ENCODE measurements at regions not wholly inside any gene's neighbourhood (a gene's known extent, or its start where the extent isn't known, plus 50 kb on each side); places are given as distances from the start of the nearest gene placed in this dataset.

DNA sequence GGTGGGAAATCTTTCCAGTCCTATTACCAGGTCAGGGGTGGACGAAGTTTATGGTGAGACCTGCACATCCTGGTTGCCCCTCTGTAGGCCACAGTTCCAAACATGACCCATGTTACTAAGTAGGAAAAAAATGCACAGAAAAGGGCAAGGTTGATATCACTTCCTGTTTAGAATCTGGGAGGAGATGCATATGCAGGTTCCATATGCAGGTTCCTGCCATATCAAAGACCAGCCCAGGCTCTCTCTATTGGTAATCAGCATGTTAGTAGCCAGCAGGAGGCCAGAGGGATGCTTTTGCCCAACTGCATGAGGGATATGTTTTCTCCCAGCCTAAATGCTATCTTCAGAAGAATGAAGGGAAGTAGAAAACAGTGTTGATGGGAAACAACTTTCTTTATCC lies 657.2 kb downstream of the ANKRD50 start (continued):
- TF ChIP-seq, protein P1, sequence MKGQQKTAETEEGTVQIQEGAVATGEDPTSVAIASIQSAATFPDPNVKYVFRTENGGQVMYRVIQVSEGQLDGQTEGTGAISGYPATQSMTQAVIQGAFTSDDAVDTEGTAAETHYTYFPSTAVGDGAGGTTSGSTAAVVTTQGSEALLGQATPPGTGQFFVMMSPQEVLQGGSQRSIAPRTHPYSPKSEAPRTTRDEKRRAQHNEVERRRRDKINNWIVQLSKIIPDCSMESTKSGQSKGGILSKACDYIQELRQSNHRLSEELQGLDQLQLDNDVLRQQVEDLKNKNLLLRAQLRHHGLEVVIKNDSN (CRISPR knock-in tag; IDR thresholded peaks at IDR 0.05) = no peak

DNA sequence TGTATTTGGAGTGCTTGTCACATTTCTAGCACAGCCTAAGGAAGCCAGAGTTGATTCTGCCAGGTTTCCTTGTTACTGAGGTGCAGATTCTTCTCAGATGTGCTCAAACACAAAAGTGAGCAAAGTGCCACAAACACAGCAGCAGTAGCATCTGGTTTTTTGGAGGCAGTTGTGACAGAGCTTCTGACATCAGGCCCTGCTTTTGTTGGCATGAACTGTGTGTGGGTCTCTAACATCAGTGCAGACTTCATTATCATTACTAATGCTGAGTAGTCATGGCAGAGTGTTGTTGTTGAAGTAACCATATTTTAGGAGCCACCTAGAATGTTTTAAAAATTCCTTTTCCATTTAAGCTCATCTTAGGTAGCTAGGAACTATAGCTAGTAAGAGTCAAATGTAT lies 656.6 kb downstream of the ANKRD50 start:
- Mint-ChIP-seq H3K36me3 (no peaks in the 10 kb centered on the region), H3K4me1 (peaks cover 18% of the 10 kb centered on the region), H3K9me3 (peaks cover 9% of the 10 kb centered on the region), H3K27ac (no peak overlapping the region), H3K27me3 (ENCODE audit: low read depth) (no peaks in the 10 kb centered on the region), H3K4me3 (no peak overlapping the region)
- DNase-seq (ENCODE audit: low spot score) (no peak), ATAC-seq (no peak)
- ChIA-PET CTCF (no interaction called here), POLR2A (interaction anchor here (0.6 kb wide), 1 partner anchor 373 kb away, joined by 3 read pairs; no protein-coding TSS in a partner anchor)
- TF ChIP-seq NFE2L1 (CRISPR knock-in tag; IDR thresholded peaks at IDR 0.05) (no peak), ELF4 (CRISPR knock-in tag; IDR thresholded peaks at IDR 0.05; ENCODE audit: low read depth) (no peak), NR1H2 (CRISPR knock-in tag; IDR thresholded peaks at IDR 0.05) (no peak), ZNF396 (CRISPR knock-in tag; IDR thresholded peaks at IDR 0.05; ENCODE audit: borderline replicate concordance) (no peak)

DNA sequence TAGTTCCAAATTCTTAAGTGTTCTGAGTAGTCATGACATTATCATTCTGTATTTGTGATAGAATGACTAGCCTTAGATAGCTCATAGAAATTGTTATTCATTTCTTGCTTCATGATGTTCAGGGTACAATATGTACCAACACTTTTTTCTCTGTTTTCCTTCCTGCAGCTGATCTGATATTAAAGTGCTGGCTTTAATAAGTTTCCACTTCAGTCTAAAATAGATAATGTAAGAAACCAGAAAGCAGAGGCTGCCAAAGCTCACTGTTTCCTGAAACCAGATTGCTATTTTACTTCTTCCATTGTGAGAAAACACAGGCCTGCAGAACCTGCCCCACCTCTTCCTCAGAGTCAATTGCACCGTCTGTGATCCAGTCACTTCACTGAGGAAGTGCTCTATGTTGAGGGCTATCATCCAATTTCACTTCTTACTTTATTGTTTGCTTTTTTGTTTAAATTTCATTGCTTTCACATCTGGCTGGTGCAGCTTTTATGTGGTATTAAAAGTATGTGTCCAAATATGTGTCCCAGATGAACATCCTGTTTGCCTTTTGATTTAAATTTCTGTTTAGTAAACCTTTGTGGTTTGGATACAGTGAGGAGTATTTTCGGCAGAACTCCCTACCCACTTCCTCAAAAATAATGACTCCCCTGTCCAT lies 652.1 kb downstream of the ANKRD50 start:
- DNase-seq (ENCODE audit: low spot score) = no peak
- Mint-ChIP-seq H3K36me3 (no peaks in the 10 kb centered on the region), H3K27ac (no peak overlapping the region), H3K9me3 (peaks cover 8% of the 10 kb centered on the region), H3K4me1 (peaks cover 22% of the 10 kb centered on the region), H3K27me3 (ENCODE audit: low read depth) (no peaks in the 10 kb centered on the region), H3K4me3 (no peak overlapping the region)
- ATAC-seq = no peak; the same call in 1 of the 2 replicates
- ChIA-PET CTCF (no interaction called here), POLR2A (no interaction called here)
- TF ChIP-seq, protein P2, sequence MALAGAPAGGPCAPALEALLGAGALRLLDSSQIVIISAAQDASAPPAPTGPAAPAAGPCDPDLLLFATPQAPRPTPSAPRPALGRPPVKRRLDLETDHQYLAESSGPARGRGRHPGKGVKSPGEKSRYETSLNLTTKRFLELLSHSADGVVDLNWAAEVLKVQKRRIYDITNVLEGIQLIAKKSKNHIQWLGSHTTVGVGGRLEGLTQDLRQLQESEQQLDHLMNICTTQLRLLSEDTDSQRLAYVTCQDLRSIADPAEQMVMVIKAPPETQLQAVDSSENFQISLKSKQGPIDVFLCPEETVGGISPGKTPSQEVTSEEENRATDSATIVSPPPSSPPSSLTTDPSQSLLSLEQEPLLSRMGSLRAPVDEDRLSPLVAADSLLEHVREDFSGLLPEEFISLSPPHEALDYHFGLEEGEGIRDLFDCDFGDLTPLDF (CRISPR knock-in tag; IDR thresholded peaks at IDR 0.05) = no peak
- TF ChIP-seq KAT7 (CRISPR knock-in tag; IDR thresholded peaks at IDR 0.05; ENCODE audit: borderline replicate concordance) (no peak), ZNF219 (CRISPR knock-in tag; IDR thresholded peaks at IDR 0.05; ENCODE audit: borderline replicate concordance) (no peak), ZNF416 (CRISPR knock-in tag; IDR thresholded peaks at IDR 0.05) (no peak), NR2C2 (CRISPR knock-in tag; IDR thresholded peaks at IDR 0.05) (no peak), ZNF317 (CRISPR knock-in tag; IDR thresholded peaks at IDR 0.05; ENCODE audit: borderline replicate concordance, low read depth) (no peak), EMX1 (CRISPR knock-in tag; IDR thresholded peaks at IDR 0.05) (no peak), ZNF671 (CRISPR knock-in tag; IDR thresholded peaks at IDR 0.05) (no peak), NR3C1 (CRISPR knock-in tag; conservative IDR thresholded peaks at IDR 0.05; ENCODE audit: low read depth) (no peak), JUN (CRISPR knock-in tag; IDR thresholded peaks at IDR 0.05) (no peak)
- TF ChIP-seq, protein P3, sequence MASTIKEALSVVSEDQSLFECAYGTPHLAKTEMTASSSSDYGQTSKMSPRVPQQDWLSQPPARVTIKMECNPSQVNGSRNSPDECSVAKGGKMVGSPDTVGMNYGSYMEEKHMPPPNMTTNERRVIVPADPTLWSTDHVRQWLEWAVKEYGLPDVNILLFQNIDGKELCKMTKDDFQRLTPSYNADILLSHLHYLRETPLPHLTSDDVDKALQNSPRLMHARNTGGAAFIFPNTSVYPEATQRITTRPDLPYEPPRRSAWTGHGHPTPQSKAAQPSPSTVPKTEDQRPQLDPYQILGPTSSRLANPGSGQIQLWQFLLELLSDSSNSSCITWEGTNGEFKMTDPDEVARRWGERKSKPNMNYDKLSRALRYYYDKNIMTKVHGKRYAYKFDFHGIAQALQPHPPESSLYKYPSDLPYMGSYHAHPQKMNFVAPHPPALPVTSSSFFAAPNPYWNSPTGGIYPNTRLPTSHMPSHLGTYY (CRISPR knock-in tag; IDR thresholded peaks at IDR 0.05) = no peak
- TF ChIP-seq, protein P4, sequence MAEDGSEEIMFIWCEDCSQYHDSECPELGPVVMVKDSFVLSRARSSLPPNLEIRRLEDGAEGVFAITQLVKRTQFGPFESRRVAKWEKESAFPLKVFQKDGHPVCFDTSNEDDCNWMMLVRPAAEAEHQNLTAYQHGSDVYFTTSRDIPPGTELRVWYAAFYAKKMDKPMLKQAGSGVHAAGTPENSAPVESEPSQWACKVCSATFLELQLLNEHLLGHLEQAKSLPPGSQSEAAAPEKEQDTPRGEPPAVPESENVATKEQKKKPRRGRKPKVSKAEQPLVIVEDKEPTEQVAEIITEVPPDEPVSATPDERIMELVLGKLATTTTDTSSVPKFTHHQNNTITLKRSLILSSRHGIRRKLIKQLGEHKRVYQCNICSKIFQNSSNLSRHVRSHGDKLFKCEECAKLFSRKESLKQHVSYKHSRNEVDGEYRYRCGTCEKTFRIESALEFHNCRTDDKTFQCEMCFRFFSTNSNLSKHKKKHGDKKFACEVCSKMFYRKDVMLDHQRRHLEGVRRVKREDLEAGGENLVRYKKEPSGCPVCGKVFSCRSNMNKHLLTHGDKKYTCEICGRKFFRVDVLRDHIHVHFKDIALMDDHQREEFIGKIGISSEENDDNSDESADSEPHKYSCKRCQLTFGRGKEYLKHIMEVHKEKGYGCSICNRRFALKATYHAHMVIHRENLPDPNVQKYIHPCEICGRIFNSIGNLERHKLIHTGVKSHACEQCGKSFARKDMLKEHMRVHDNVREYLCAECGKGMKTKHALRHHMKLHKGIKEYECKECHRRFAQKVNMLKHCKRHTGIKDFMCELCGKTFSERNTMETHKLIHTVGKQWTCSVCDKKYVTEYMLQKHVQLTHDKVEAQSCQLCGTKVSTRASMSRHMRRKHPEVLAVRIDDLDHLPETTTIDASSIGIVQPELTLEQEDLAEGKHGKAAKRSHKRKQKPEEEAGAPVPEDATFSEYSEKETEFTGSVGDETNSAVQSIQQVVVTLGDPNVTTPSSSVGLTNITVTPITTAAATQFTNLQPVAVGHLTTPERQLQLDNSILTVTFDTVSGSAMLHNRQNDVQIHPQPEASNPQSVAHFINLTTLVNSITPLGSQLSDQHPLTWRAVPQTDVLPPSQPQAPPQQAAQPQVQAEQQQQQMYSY (CRISPR knock-in tag; IDR thresholded peaks at IDR 0.05) = no peak
- TF ChIP-seq, protein P5, sequence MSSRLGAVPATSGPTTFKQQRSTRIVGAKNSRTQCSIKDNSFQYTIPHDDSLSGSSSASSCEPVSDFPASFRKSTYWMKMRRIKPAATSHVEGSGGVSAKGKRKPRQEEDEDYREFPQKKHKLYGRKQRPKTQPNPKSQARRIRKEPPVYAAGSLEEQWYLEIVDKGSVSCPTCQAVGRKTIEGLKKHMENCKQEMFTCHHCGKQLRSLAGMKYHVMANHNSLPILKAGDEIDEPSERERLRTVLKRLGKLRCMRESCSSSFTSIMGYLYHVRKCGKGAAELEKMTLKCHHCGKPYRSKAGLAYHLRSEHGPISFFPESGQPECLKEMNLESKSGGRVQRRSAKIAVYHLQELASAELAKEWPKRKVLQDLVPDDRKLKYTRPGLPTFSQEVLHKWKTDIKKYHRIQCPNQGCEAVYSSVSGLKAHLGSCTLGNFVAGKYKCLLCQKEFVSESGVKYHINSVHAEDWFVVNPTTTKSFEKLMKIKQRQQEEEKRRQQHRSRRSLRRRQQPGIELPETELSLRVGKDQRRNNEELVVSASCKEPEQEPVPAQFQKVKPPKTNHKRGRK (CRISPR knock-in tag; IDR thresholded peaks at IDR 0.05; ENCODE audit: borderline replicate concordance) = no peak
- TF ChIP-seq, protein P6, sequence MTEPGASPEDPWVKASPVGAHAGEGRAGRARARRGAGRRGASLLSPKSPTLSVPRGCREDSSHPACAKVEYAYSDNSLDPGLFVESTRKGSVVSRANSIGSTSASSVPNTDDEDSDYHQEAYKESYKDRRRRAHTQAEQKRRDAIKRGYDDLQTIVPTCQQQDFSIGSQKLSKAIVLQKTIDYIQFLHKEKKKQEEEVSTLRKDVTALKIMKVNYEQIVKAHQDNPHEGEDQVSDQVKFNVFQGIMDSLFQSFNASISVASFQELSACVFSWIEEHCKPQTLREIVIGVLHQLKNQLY (CRISPR knock-in tag; IDR thresholded peaks at IDR 0.05) = no peak
- TF ChIP-seq, protein P7, sequence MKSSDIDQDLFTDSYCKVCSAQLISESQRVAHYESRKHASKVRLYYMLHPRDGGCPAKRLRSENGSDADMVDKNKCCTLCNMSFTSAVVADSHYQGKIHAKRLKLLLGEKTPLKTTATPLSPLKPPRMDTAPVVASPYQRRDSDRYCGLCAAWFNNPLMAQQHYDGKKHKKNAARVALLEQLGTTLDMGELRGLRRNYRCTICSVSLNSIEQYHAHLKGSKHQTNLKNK (CRISPR knock-in tag; IDR thresholded peaks at IDR 0.05) = no peak
- TF ChIP-seq, protein P8, sequence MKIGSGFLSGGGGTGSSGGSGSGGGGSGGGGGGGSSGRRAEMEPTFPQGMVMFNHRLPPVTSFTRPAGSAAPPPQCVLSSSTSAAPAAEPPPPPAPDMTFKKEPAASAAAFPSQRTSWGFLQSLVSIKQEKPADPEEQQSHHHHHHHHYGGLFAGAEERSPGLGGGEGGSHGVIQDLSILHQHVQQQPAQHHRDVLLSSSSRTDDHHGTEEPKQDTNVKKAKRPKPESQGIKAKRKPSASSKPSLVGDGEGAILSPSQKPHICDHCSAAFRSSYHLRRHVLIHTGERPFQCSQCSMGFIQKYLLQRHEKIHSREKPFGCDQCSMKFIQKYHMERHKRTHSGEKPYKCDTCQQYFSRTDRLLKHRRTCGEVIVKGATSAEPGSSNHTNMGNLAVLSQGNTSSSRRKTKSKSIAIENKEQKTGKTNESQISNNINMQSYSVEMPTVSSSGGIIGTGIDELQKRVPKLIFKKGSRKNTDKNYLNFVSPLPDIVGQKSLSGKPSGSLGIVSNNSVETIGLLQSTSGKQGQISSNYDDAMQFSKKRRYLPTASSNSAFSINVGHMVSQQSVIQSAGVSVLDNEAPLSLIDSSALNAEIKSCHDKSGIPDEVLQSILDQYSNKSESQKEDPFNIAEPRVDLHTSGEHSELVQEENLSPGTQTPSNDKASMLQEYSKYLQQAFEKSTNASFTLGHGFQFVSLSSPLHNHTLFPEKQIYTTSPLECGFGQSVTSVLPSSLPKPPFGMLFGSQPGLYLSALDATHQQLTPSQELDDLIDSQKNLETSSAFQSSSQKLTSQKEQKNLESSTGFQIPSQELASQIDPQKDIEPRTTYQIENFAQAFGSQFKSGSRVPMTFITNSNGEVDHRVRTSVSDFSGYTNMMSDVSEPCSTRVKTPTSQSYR (CRISPR knock-in tag; IDR thresholded peaks at IDR 0.05) = no peak

Data from WTC11 (cell line).